HUES6 (cell line): ENCODE measurements at regions not wholly inside any gene's neighbourhood (a gene's known extent, or its start where the extent isn't known, plus 50 kb on each side); places are given as distances from the start of the nearest gene placed in this dataset.

Experiments used
- H3K27ac ChIP-seq: 2 replicates; pipeline ENCODE4 v1.7.0; 2013; ENCODE audit warnings: low read depth, mild to moderate bottlenecking, low read length, inconsistent platforms
- H3K27me3 ChIP-seq: 2 replicates; pipeline ENCODE4 v1.6.1; 2013; ENCODE audit warnings: low read length; ENCODE audit not compliant: control insufficient read depth, insufficient read depth
- H3K36me3 ChIP-seq: 2 replicates; pipeline ENCODE4 v1.6.1; 2013; ENCODE audit warnings: low read length; ENCODE audit not compliant: control insufficient read depth, insufficient read depth
- H3K4me1 ChIP-seq: 2 replicates; pipeline ENCODE4 v1.6.1; 2013; ENCODE audit warnings: low read length; ENCODE audit not compliant: control insufficient read depth, insufficient read depth
- H3K4me3 ChIP-seq: 2 replicates; pipeline ENCODE4 v1.5.1; 2013; ENCODE audit warnings: low read depth, low read length
- H3K9ac ChIP-seq: one replicate; pipeline ENCODE4 v1.6.1; 2013; ENCODE audit warnings: mild to moderate bottlenecking, low read length
- H3K9me3 ChIP-seq: 2 replicates; pipeline ENCODE4 v1.6.1; 2013; ENCODE audit warnings: low read depth, low read length; ENCODE audit not compliant: control insufficient read depth, insufficient read depth

DNA sequence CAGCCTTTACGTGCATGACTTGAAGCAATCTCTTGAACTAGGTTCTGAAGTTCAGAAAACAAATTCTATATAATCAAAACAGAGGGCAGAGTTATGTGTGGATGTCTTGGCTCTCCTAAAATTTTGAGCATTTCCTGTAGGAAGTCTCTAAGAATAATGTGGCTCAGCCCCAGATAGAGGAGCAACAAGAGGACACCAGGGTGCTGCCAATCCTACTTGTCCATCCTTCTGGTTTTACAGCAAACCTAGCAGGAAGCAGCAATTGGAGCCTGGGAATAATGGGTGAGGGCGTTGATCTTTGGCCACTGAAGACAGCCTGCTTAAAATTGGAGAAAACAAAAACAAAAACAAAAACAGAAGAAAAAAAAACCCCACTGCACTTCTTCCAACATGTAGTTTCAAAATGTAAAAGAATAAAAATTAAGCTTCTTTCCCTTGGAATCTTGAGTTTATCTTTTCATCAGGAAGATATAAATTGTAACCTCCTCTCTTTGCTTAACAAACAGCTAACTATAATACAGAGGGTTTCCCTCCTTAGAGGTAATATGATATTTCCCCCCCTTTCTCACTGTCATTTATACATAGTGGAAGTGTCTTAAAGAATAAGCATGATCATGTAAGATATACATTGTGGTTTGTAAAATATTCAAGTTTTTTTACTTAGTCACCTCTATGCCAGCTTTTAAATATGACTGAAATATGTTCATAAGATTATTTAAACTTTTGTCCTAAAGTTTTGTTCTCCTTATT lies 130.6 kb downstream of the FBXO8 start:
- Histone ChIP-seq H3K9ac (no peak overlapping the region), H3K36me3 (no peaks in the 10 kb centered on the region), H3K4me3 (no peak overlapping the region), H3K9me3 (no peaks in the 10 kb centered on the region), H3K4me1 (no peaks in the 10 kb centered on the region), H3K27me3 (no peaks in the 10 kb centered on the region), H3K27ac (no peak overlapping the region)

DNA sequence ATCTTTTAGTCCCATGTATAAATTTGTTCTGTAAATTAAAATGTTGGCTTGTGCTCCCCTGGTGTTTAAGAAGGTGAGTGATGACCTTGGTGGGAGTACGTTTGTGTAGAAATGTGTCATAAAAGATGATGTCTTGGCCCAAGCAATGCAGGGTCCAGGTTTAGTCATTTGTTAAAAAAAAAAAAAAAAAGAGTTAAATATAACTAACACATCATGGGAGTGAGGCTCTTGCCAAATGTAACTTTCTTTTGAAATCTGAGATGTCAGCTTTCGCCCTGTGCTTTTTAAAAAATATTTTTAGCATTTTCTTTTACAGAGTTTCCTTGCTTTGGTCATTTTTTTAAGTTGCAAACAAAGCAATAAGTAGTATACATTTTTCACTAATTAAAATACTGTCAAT lies 135.6 kb downstream of the FBXO8 start:
- no peaks in the 10 kb centered on the region for H3K9me3 ChIP-seq
- H3K27me3 ChIP-seq, result no peaks in the 10 kb centered on the region; the same call in 1 of the 2 replicates
- H3K4me1 ChIP-seq, result no peaks in the 10 kb centered on the region
- H3K4me3 ChIP-seq, result no peak overlapping the region
- H3K36me3 ChIP-seq, result no peaks in the 10 kb centered on the region
- H3K27ac ChIP-seq, result no peak overlapping the region
- no peak overlapping the region for H3K9ac ChIP-seq

DNA sequence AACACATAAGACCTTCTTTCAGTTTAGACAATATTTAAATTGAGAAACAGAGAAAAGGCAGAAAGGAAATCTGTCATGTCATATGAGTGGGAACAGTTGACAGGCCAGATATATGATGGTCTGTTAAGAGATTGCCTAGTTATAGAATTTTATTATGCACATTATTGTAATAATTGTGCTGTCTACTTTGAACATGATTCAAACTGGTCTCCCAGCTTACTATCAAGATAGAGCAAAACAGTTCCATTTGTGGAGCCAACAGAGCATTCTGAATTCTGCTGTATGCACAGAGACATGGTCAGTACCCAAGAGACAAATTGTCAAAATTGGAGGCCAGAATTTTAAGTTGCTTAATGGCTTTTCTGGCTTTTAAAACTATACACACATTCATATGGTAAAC lies 139.4 kb downstream of the FBXO8 start:
- Histone ChIP-seq H3K36me3 (no peaks in the 10 kb centered on the region), H3K27me3 (no peaks in the 10 kb centered on the region; the same call in 1 of the 2 replicates), H3K4me3 (no peak overlapping the region), H3K9ac (no peak overlapping the region), H3K9me3 (no peaks in the 10 kb centered on the region), H3K27ac (no peak overlapping the region), H3K4me1 (no peaks in the 10 kb centered on the region)

DNA sequence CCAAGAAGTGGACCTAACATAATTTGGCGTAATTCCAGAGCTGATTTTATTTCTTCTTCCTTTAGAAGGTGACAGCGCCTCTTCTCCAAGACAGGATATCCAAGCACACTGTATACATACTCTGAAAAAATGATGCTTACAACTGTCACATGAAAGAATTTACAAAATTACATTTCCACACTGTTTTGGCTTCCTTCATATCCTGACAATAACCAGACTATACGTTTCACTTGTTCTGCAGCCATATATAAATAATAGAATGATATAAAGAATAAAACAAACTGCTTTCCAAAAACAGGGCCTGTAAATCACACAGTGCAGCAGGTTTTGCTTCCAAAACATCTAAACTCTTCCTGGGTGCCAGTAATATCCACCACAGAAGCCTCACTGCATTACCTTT lies 141.6 kb downstream of the FBXO8 start:
- no peak overlapping the region for H3K4me3 ChIP-seq
- H3K9ac ChIP-seq, result no peak overlapping the region
- no peaks in the 10 kb centered on the region for H3K4me1 ChIP-seq
- no peaks in the 10 kb centered on the region for H3K9me3 ChIP-seq
- H3K27me3 ChIP-seq, result no peaks in the 10 kb centered on the region; the same call in 1 of the 2 replicates
- H3K36me3 ChIP-seq, result no peaks in the 10 kb centered on the region
- H3K27ac ChIP-seq, result no peak overlapping the region

DNA sequence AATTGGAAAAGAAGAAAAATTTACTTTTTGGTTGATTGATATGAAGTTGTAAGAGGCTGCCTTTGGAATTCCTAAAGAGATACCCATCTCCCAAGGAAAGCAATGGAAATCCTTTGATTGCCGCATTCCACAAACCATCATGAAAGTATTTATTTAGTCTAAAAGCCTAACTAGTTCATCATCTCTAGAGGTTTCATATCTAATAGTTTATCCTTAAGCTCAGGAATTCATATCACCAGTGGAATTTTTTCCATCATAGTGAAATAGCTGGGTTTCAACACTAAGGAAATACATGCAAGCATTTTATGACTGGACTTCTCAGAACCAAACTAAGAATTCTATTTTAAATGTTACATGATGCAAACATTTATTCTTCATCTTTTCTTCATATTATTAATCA lies 144.9 kb downstream of the FBXO8 start:
- peaks cover 8% of the 10 kb centered on the region; the same call in 1 of the 2 replicates for H3K4me1 ChIP-seq
- H3K36me3 ChIP-seq, result no peaks in the 10 kb centered on the region
- H3K27me3 ChIP-seq, result no peaks in the 10 kb centered on the region
- H3K9me3 ChIP-seq, result no peaks in the 10 kb centered on the region
- no peak overlapping the region for H3K4me3 ChIP-seq
- no peak overlapping the region for H3K27ac ChIP-seq
- H3K9ac ChIP-seq, result no peak overlapping the region

DNA sequence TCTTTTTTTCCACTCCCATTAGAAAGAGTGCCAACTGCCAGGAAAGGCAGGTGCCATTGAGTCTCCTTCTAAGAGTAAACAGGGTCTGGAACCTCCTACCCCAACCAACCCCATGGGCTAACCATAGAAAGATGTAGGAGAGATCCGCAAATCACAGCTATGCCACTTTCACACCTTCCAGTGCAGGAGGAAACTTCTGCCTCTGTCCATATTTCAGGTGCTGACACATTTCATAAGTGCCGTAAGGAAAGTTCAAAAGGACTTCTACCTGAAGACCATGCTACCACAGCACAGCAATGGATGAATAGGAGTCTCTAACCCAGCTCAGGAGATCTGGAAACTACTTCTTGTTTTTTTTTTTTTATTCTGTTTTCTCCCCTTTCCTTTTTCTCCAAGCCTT lies 145.8 kb downstream of the FBXO8 start:
- no peaks in the 10 kb centered on the region for H3K27me3 ChIP-seq
- no peaks in the 10 kb centered on the region for H3K36me3 ChIP-seq
- no peak overlapping the region for H3K27ac ChIP-seq
- no peak overlapping the region for H3K9ac ChIP-seq
- H3K9me3 ChIP-seq, result no peaks in the 10 kb centered on the region
- no peak overlapping the region for H3K4me3 ChIP-seq
- peaks cover 8% of the 10 kb centered on the region; the same call in 1 of the 2 replicates for H3K4me1 ChIP-seq

DNA sequence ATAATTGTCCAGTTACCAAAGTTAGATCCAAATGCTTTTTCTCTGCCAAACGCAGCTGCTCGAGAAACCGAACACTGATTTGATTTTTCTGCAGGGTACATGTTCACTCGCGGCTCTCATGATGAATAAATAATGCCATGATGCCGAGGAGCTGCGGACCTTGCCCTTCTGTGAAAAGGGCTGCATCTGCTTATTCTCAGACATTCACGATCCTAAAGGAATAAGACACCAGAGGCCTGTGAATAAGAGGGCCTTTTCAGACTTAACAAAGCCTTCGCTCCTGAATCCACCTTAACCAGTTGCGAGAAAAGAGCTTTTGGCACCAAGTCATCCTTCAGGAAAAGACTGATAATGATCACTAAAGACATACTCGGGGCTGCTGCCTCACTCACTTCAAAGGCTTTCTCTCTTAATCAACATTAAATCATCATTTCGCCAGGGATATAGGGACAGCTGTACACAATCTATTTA lies 147.5 kb downstream of the FBXO8 start:
- Histone ChIP-seq H3K9me3 (no peaks in the 10 kb centered on the region), H3K4me1 (peaks cover 8% of the 10 kb centered on the region; the same call in 1 of the 2 replicates), H3K27ac (no peak overlapping the region), H3K27me3 (no peaks in the 10 kb centered on the region), H3K9ac (no peak overlapping the region), H3K36me3 (no peaks in the 10 kb centered on the region), H3K4me3 (no peak overlapping the region)

DNA sequence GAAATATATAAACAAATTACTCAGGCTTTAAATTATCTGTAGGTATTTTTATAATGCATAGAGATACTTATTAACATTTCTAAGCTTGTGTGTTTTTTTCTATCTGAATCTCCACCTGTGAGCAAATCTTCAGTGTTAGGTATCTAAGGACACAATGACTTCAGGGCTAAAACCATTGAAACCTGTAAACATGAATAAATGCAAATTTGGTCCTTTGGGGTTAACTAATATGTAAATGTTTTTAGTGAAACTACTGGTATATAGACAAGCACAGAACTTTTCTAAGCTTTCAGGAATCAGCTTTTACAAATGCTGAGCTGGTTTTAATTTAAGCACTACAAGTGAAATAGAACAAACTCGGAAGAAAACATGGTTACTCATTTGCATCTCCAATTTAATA lies 147.9 kb downstream of the FBXO8 start:
- H3K27me3 ChIP-seq, result no peaks in the 10 kb centered on the region
- no peak overlapping the region for H3K9ac ChIP-seq
- H3K4me1 ChIP-seq, result peaks cover 8% of the 10 kb centered on the region; the same call in 1 of the 2 replicates
- no peaks in the 10 kb centered on the region for H3K36me3 ChIP-seq
- no peaks in the 10 kb centered on the region for H3K9me3 ChIP-seq
- no peak overlapping the region for H3K27ac ChIP-seq
- no peak overlapping the region for H3K4me3 ChIP-seq

DNA sequence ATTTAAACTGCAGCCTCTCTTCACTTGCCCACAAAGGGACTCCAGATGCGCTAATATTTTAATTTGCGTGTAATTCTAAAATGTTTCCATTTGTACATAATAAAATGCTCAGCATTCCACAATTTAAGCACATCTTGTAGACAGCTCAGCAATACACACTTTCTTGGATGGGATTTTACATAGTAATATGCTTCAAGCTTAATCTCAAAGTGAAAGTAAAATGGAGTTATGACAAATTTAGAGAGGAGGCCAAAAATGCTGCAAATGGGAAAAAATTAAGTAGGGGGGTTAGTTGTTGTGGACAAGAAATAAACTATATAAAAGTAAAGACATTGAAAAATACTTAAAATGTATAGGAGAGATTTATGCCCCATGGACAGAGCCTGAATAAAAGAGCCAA lies 149.1 kb downstream of the FBXO8 start:
- H3K4me1 ChIP-seq, result peaks cover 8% of the 10 kb centered on the region; the same call in 1 of the 2 replicates
- no peak overlapping the region for H3K4me3 ChIP-seq
- no peaks in the 10 kb centered on the region for H3K9me3 ChIP-seq
- no peak overlapping the region for H3K9ac ChIP-seq
- no peaks in the 10 kb centered on the region for H3K27me3 ChIP-seq
- H3K27ac ChIP-seq, result no peak overlapping the region
- H3K36me3 ChIP-seq, result no peaks in the 10 kb centered on the region

DNA sequence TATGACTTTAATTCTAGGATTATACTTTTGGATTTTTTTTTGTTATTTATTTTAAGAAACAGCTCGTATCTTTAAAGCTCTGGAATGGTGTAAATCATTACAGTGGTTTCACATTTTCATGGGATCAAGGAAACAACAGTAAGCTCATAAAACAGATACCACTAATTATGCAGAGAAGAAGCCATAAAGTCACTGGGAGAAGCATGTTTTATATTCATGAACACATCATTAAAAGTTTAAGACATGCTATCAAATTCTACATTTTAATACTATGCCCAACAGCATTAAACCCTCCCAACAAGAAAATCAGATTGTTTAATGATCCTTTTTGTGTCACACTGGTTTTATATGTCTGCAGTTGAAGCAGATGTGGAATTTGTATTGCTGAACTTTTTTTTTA lies 149.9 kb downstream of the FBXO8 start:
- no peaks in the 10 kb centered on the region for H3K36me3 ChIP-seq
- H3K9ac ChIP-seq, result no peak overlapping the region
- no peaks in the 10 kb centered on the region for H3K9me3 ChIP-seq
- H3K4me1 ChIP-seq, result peaks cover 8% of the 10 kb centered on the region; the same call in 1 of the 2 replicates
- H3K27me3 ChIP-seq, result no peaks in the 10 kb centered on the region
- no peak overlapping the region for H3K4me3 ChIP-seq
- no peak overlapping the region for H3K27ac ChIP-seq

DNA sequence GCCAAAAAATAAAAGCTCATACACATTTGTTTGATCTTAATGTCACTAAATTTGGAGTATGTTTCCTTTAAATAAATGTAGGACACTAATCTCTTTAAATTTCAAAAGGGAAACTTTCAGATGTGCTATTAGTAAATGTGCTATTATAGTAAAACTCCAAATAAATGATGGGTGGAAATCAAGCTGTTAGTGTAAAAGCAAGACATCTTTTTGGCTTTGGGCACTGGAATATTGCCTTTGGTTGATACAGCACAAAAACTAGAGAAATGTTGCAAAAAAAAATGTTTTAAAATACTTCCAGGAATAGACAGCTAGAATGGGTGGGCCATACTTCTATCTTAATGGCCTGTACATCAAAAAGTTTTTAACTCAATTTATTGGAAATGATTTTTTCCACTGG lies 151.6 kb downstream of the FBXO8 start:
- H3K36me3 ChIP-seq, result no peaks in the 10 kb centered on the region
- H3K9ac ChIP-seq, result no peak overlapping the region
- no peak overlapping the region for H3K27ac ChIP-seq
- no peaks in the 10 kb centered on the region for H3K27me3 ChIP-seq
- H3K9me3 ChIP-seq, result no peaks in the 10 kb centered on the region
- peaks cover 8% of the 10 kb centered on the region; the same call in 1 of the 2 replicates for H3K4me1 ChIP-seq
- H3K4me3 ChIP-seq, result no peak overlapping the region
